ENCODE measurements at regions not wholly inside any gene's neighbourhood (a gene's known extent, or its start where the extent isn't known, plus 50 kb on each side); places are given as distances from the start of the nearest gene placed in this dataset.

- TF ChIP-seq POLR2A (IDR thresholded peaks at IDR 0.05) (no peak), CTCF (IDR thresholded peaks at IDR 0.05) (no peak)
Observed at GRCh38 chr6:79421707-79422484, 115.3 kb downstream of the LCA5 start.

Measured in suprapubic skin (tissue), 3 donors.